SK-N-SH treated with all-trans-retinoic acid at 6 μM for 48 hours (cell line): ENCODE measurements at regions not wholly inside any gene's neighbourhood (a gene's known extent, or its start where the extent isn't known, plus 50 kb on each side); places are given as distances from the start of the nearest gene placed in this dataset.

Experiments
- ATAC-seq: fragments of 200-7000 bp; cut with Tn5 transposase; 3 replicates; pipeline ENCODE4 v1.9.1; 2020; ENCODE audit warnings: mild to moderate bottlenecking, moderate library complexity
- ARNTL ChIP-seq: fragments of 450-650 bp; formaldehyde crosslinking; IDR thresholded peaks from 2 replicates; pipeline ENCODE4 v1.5.0; 2020; ENCODE audit warnings: low read depth, mild to moderate bottlenecking, moderate library complexity, borderline replicate concordance
- BACH2 ChIP-seq: fragments of 250-450 bp; sonication (Bioruptor Pico); IDR thresholded peaks from 2 replicates; pipeline ENCODE4 v1.9.0; 2021; ENCODE audit warnings: mild to moderate bottlenecking, borderline replicate concordance
- CSDC2 ChIP-seq: fragments of 250-450 bp; sonication (Bioruptor Pico); IDR thresholded peaks from 2 replicates; pipeline ENCODE4 v1.5.0; 2020; ENCODE audit warnings: mild to moderate bottlenecking, moderate library complexity
- CSRNP3 ChIP-seq: fragments of 250-450 bp; sonication (Bioruptor Pico); IDR thresholded peaks from 2 replicates; pipeline ENCODE4 v1.5.1; 2021; ENCODE audit warnings: mild to moderate bottlenecking, moderate library complexity
- ISL1 ChIP-seq: fragments of 250-450 bp; sonication (Bioruptor Pico); IDR thresholded peaks from 2 replicates; pipeline ENCODE4 v2.1.2; 2022; ENCODE audit warnings: mild to moderate bottlenecking, moderate library complexity
- OSR1 ChIP-seq: fragments of 250-450 bp; sonication (Bioruptor Pico); IDR thresholded peaks from 2 replicates; pipeline ENCODE4 v1.8.0; 2022; ENCODE audit warnings: moderate library complexity, mild to moderate bottlenecking, inconsistent platforms
- PPARA ChIP-seq: fragments of 250-450 bp; sonication (Bioruptor Pico); IDR thresholded peaks from 2 replicates; pipeline ENCODE4 v1.5.0; 2020; ENCODE audit warnings: mild to moderate bottlenecking, borderline replicate concordance
- RARB ChIP-seq: fragments of 250-450 bp; sonication (Bioruptor Pico); IDR thresholded peaks from 2 replicates; pipeline ENCODE4 v1.8.0; 2021; ENCODE audit warnings: mild to moderate bottlenecking, moderate library complexity
- TCF4 ChIP-seq: fragments of 250-450 bp; sonication (Bioruptor Pico); IDR thresholded peaks from 2 replicates; pipeline ENCODE4 v1.8.0; 2021; ENCODE audit warnings: mild to moderate bottlenecking, moderate library complexity, borderline replicate concordance
- TOX ChIP-seq: fragments of 250-450 bp; sonication (Bioruptor Pico); IDR thresholded peaks from 2 replicates; pipeline ENCODE4 v1.8.0; 2021; ENCODE audit warnings: mild to moderate bottlenecking, moderate library complexity, borderline replicate concordance
- ZC3H10 ChIP-seq: fragments of 250-450 bp; sonication (Bioruptor Pico); IDR thresholded peaks from 2 replicates; pipeline ENCODE4 v1.5.1; 2021; ENCODE audit warnings: mild to moderate bottlenecking, moderate library complexity
- ZFP30 ChIP-seq: fragments of 450-650 bp; formaldehyde crosslinking; IDR thresholded peaks from 2 replicates; pipeline ENCODE4 v1.5.0; 2022; ENCODE audit warnings: mild to moderate bottlenecking, moderate library complexity
- ZNF565 ChIP-seq: fragments of 450-650 bp; formaldehyde crosslinking; conservative IDR thresholded peaks from 2 replicates; pipeline ENCODE4 v1.5.0; 2020; ENCODE audit warnings: low read depth, mild to moderate bottlenecking, moderate library complexity
- ZNF70 ChIP-seq: fragments of 450-650 bp; formaldehyde crosslinking; IDR thresholded peaks from 2 replicates; pipeline ENCODE4 v1.5.0; 2020; ENCODE audit warnings: mild to moderate bottlenecking, moderate library complexity
- ZNF8 ChIP-seq: fragments of 450-650 bp; formaldehyde crosslinking; IDR thresholded peaks from 2 replicates; pipeline ENCODE4 v1.5.0; 2020; ENCODE audit warnings: mild to moderate bottlenecking, moderate library complexity
- TF ChIP-seq, protein P1 (sequence below): fragments of 250-450 bp; sonication (Bioruptor Pico); IDR thresholded peaks from 2 replicates; pipeline ENCODE4 v1.8.0; 2021; ENCODE audit warnings: low read depth, mild to moderate bottlenecking, moderate library complexity, borderline replicate concordance

DNA sequence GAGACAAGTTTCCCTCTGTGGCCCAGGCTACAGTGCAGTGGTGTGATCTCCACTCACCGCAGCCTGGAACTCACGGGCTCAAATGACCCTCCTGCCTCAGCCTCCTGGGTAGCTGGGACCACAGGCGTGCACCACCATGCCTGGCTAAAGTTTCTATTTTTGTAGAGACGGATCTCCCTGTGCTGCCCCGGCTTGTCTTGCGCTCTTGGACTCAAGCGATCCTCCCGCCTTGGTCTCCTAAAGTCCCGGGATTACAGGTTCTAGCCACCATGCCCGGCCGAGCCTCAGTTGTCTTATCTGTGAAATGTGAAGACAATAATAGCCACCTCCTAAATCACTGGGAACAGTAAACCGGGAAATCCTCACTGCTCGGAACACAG is 88.1 kb downstream of the FOXL3 start (continued):
- TF ChIP-seq, protein P1, sequence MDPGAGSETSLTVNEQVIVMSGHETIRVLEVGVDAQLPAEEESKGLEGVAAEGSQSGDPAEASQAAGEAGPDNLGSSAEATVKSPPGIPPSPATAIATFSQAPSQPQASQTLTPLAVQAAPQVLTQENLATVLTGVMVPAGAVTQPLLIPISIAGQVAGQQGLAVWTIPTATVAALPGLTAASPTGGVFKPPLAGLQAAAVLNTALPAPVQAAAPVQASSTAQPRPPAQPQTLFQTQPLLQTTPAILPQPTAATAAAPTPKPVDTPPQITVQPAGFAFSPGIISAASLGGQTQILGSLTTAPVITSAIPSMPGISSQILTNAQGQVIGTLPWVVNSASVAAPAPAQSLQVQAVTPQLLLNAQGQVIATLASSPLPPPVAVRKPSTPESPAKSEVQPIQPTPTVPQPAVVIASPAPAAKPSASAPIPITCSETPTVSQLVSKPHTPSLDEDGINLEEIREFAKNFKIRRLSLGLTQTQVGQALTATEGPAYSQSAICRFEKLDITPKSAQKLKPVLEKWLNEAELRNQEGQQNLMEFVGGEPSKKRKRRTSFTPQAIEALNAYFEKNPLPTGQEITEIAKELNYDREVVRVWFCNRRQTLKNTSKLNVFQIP (CRISPR knock-in tag), result no peak
- TF ChIP-seq, all 23 proteins: peak for 0

DNA sequence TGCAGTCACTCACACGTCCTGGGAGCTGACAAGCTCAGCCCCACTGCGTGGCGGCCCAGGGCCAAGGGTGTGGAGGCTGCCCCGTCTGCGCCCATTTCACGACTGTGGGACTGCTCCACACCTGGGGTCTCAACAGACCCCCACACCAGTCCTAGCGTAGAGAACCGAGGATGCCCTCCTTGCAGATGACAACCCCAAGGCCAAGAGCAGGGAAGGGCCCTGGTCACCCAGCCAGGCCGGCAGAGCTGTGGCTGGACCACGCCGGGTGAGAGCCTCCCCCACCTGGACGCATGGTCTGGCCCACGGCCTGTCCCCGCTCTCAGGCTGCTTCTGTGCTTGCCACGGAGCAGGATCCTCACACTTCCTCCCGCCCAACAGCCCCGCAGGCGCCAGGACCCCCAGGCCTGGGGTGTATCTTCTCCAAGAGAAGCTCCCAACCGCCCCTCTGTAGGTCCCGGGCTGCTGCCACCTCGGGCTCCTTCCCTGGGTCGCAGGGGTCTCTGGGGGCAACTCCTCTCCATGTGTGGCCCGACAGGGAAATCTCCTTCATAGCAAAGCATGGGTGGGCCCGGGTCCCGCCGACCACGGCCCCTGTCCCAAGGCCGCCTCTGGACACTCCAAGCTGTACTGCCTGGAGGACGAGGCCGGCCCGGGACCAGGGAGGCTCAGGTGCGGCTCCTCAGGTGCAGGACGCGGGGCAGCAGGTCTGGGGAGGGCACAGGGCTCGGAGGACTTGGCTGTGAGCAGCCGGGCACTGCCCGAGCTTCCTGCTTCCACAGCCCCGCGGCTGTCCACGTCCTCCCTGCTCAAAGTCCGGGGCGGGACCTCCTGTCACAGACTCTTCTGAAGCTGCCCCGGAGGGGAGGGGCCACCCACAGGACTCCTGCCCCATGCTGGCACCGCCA is 88.8 kb downstream of the FOXL3 start:
- no peak for TF ChIP-seq RARB (CRISPR knock-in tag)
- no peak for TF ChIP-seq ZC3H10 (CRISPR knock-in tag)
- no peak for TF ChIP-seq CSRNP3
- TF ChIP-seq TCF4 (CRISPR knock-in tag), result no peak
- TF ChIP-seq BACH2 (CRISPR knock-in tag), result no peak
- TF ChIP-seq OSR1 (CRISPR knock-in tag), result no peak
- no peak for TF ChIP-seq ZNF565
- TF ChIP-seq ZNF70 (CRISPR knock-in tag), result no peak
- TF ChIP-seq, protein P1 (CRISPR knock-in tag), result no peak
- no peak for TF ChIP-seq CSDC2 (CRISPR knock-in tag)
- TF ChIP-seq TOX (CRISPR knock-in tag), result no peak
- TF ChIP-seq, all 23 proteins: peak for 0
- ATAC-seq, result no peak

DNA sequence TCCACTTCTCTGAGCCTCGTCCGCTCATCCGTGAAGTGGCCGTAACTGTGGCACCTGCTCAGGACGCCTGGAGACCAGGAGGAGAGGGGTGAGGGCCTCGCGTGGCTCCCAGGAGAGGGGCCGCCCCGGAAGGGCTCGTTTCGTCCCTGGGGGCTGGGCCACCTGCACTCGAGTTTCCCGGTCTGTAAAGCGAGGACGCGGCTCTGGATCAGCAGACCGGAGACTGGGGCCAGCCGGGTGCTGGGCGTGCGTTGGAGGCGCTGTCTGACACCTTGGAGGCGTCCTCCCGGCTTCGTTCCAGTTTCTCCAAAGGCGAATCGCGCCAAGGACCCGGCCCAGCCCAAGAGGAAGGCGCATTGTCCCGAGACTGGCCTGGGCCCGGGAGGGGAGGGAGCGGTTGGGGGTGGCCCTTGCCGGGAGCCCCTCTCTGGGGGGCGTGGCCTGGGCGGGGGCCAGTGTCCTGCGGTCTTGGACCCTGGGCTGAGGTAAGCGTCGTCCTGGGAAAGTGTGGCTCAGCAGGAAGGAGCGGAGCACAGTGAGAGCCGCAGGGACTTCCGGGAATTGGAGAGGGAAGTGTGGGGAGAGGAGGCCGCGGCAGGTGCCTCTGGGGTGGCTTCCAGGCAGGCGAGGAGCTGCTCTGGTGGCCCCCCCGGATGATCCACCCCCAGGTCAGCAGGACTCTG is 89.6 kb downstream of the FOXL3 start:
- ATAC-seq, result no peak
- no peak for TF ChIP-seq ZC3H10 (CRISPR knock-in tag)
- TF ChIP-seq CSRNP3, result no peak
- no peak for TF ChIP-seq ZNF8 (CRISPR knock-in tag)
- TF ChIP-seq RARB (CRISPR knock-in tag), result no peak
- no peak for TF ChIP-seq TOX (CRISPR knock-in tag)
- TF ChIP-seq ZNF565, result no peak
- TF ChIP-seq, protein P1 (CRISPR knock-in tag), result no peak
- no peak for TF ChIP-seq BACH2 (CRISPR knock-in tag)

DNA sequence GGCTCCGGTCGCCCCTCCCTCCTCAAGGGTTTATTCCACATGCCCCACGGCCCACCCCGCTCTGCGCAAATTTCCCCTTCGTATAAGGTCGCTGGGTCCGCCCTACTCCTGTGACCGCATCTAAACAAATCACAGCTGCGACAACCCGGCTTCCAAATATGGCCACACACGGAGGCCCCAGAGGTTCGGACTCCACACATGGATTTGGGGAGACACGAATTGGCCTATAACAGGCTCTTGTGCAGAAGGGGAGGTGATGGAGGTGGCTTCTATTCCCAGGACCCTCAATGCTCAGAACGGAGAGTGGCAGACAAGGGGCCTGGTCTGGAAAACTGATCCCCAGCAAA is 90.1 kb downstream of the FOXL3 start:
- ATAC-seq, result no peak
- TF ChIP-seq TCF4 (CRISPR knock-in tag) (no peak), PPARA (CRISPR knock-in tag) (no peak), ARNTL (CRISPR knock-in tag) (no peak), ZFP30 (CRISPR knock-in tag) (no peak), ISL1 (CRISPR knock-in tag) (no peak), OSR1 (CRISPR knock-in tag) (no peak)
- TF ChIP-seq, protein P1 (CRISPR knock-in tag), result no peak
